Fibroblast of lung (primary cell): ENCODE measurements at regions not wholly inside any gene's neighbourhood (a gene's known extent, or its start where the extent isn't known, plus 50 kb on each side); places are given as distances from the start of the nearest gene placed in this dataset.

Source experiments
- DNase-seq, 2 donors: peaks; one replicate each; pipeline versions ENCODE4 v3.0.0 to v3.0.0-alpha.2; 2010; ENCODE audit warnings: low read depth in 2 of 2
- H2AFZ ChIP-seq: 2 replicates; pipeline ENCODE4 v1.5.1; 2012; ENCODE audit warnings: low read length, control low read depth, inconsistent platforms
- H3K27ac ChIP-seq: 2 replicates; pipeline ENCODE4 v1.5.1; 2011; ENCODE audit warnings: low read length, control low read depth; ENCODE audit not compliant: insufficient read depth
- H3K27me3 ChIP-seq: 2 replicates; pipeline ENCODE4 v1.5.1; 2011; ENCODE audit warnings: mild to moderate bottlenecking, low read length; ENCODE audit not compliant: control insufficient read depth, insufficient read depth
- H3K36me3 ChIP-seq: 2 replicates; pipeline ENCODE4 v1.5.1; 2011; ENCODE audit warnings: low read length; ENCODE audit not compliant: control insufficient read depth, insufficient read depth
- H3K4me1 ChIP-seq: 2 replicates; pipeline ENCODE4 v1.5.1; 2011; ENCODE audit warnings: low read length; ENCODE audit not compliant: control insufficient read depth, insufficient read depth; ENCODE audit errors: extremely low read depth
- H3K4me2 ChIP-seq: 2 replicates; pipeline ENCODE4 v1.5.1; 2011; ENCODE audit warnings: low read length, control low read depth; ENCODE audit not compliant: insufficient read depth; ENCODE audit errors: extremely low read depth
- H3K4me3 ChIP-seq, 4 experiments: fragments of 200-600 bp in 1 of 4; sonication (generic) in 1 of 4; replicated peaks in 1 of 4; 2 replicates each; pipeline ENCODE4 v1.5.1; 2011 to 2016; ENCODE audit warnings: low read length in 4 of 4, low read depth in 3 of 4, mild to moderate bottlenecking in 3 of 4, control low read depth in 2 of 4, inconsistent platforms in 1 of 4, mixed read lengths in 1 of 4; ENCODE audit not compliant: insufficient read depth in 1 of 4; ENCODE audit errors: control extremely low read depth in 1 of 4
- H3K79me2 ChIP-seq: 2 replicates; pipeline ENCODE4 v1.5.1; 2012; ENCODE audit warnings: mild to moderate bottlenecking, low read length, inconsistent platforms; ENCODE audit not compliant: control insufficient read depth, insufficient read depth
- H3K9ac ChIP-seq: 2 replicates; pipeline ENCODE4 v1.5.1; 2011; ENCODE audit warnings: mild to moderate bottlenecking, low read length, control low read depth; ENCODE audit not compliant: insufficient read depth
- H3K9me3 ChIP-seq: 2 replicates; pipeline ENCODE4 v1.5.1; 2012; ENCODE audit warnings: low read depth, low read length; ENCODE audit not compliant: control insufficient read depth, insufficient read depth
- H4K20me1 ChIP-seq: 2 replicates; pipeline ENCODE4 v1.5.1; 2011; ENCODE audit warnings: low read length; ENCODE audit not compliant: control insufficient read depth, insufficient read depth; ENCODE audit errors: extremely low read depth
- EZH2 ChIP-seq: IDR thresholded peaks from 2 replicates; pipeline ENCODE4 v1.5.1; 2012; ENCODE audit warnings: low read length, control low read depth, mild to moderate bottlenecking; ENCODE audit errors: missing control alignments
- TF ChIP-seq, protein P1 (sequence below), 2 donors: IDR thresholded peaks in 1 of 2; conservative IDR thresholded peaks in 1 of 2; 1 replicate in 1 of 2; 2 replicates in 1 of 2; pipeline ENCODE4 v1.5.1; 2011 to 2012; ENCODE audit warnings: low read length in 2 of 2, control low read depth in 1 of 2, inconsistent platforms in 1 of 2, low read depth in 1 of 2, mild to moderate bottlenecking in 1 of 2

DNA sequence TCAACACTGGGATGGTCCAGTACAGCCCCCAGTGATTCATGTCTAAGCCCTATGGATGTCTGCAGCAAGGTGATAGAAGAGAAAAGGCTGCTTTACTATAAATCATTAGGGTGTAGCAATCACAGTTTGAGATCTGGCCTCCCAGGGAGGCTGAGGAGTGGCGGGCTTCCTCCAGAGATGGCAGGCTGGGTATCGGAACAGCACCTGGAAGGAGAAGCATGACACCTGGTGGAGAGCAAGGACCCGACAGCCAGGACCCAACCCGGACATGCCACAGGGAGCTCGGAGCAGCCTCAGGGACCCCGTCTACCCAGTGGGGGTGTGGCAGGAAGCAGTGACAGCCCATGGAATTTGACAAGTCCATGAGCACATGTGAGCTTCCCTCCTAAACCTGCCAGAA lies 114.8 kb upstream of the CD93 start:
- Histone ChIP-seq H3K27ac (no peak overlapping the region), H3K9ac (no peak overlapping the region), H3K4me2 (no peak overlapping the region), H2AFZ (no peak overlapping the region), H3K9me3 (no peaks in the 10 kb centered on the region), H3K4me1 (no peaks in the 10 kb centered on the region), H4K20me1 (no peaks in the 10 kb centered on the region), H3K27me3 (no peaks in the 10 kb centered on the region), H3K36me3 (no peaks in the 10 kb centered on the region), H3K4me3 (no peak overlapping the region), H3K79me2 (no peaks in the 10 kb centered on the region)
- TF ChIP-seq EZH2, result no peak
- TF ChIP-seq, protein P1, sequence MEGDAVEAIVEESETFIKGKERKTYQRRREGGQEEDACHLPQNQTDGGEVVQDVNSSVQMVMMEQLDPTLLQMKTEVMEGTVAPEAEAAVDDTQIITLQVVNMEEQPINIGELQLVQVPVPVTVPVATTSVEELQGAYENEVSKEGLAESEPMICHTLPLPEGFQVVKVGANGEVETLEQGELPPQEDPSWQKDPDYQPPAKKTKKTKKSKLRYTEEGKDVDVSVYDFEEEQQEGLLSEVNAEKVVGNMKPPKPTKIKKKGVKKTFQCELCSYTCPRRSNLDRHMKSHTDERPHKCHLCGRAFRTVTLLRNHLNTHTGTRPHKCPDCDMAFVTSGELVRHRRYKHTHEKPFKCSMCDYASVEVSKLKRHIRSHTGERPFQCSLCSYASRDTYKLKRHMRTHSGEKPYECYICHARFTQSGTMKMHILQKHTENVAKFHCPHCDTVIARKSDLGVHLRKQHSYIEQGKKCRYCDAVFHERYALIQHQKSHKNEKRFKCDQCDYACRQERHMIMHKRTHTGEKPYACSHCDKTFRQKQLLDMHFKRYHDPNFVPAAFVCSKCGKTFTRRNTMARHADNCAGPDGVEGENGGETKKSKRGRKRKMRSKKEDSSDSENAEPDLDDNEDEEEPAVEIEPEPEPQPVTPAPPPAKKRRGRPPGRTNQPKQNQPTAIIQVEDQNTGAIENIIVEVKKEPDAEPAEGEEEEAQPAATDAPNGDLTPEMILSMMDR (conservative IDR thresholded peaks at IDR 0.05 in 1 of 2, IDR thresholded peaks at IDR 0.05 in 1 of 2; ENCODE audit: low read depth in 1 of 2, low read length in 2 of 2), result peak in 1 of 2 donors; percentile 28
- DNase-seq, result peak; percentile 17 to 22

DNA sequence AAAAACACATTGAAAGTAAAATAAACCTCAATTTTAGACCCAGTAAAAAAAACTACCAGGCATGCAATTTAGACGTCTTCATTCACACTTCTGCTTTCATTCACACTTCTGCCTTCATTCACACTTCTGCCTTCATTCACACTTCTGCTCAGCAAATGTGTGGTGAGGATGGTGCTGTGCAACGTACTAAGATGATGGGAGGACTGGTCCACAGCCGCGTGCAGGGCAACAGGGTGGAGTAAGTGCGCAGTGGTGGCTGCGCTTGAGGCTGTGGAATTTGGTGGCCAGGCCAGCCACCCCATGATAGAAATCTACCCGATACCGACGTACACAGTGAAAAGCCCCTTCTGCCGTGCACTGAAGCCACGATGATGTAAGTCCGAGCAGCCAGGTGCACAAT lies 114.3 kb upstream of the CD93 start:
- no peak for TF ChIP-seq EZH2
- TF ChIP-seq, protein P1 (conservative IDR thresholded peaks at IDR 0.05 in 1 of 2, IDR thresholded peaks at IDR 0.05 in 1 of 2; ENCODE audit: low read depth in 1 of 2, low read length in 2 of 2), result no peak

DNA sequence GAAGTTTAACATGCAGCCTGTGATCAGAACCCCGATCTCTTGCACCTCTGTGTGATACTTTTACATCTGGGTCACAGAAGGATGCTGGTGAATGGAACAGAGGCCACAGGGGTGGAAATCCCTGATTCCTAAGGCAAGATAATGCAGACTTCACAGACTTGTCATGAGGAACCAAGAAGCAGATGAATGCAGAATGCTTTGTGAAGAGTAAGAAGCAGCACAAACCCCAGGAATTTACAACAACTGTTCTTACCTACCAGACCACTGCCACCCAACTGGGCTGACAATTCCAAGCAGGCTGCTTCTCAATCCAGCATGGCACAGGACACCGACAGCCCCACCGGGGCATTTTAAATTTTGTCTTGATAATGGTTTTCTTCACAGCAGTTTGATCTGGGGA lies 113.2 kb upstream of the CD93 start:
- no peak overlapping the region for H3K4me3 ChIP-seq
- no peaks in the 10 kb centered on the region for H3K79me2 ChIP-seq
- H3K27ac ChIP-seq, result no peak overlapping the region
- H3K4me1 ChIP-seq, result no peaks in the 10 kb centered on the region
- no peak overlapping the region for H2AFZ ChIP-seq
- H3K4me2 ChIP-seq, result no peak overlapping the region
- no peaks in the 10 kb centered on the region for H3K27me3 ChIP-seq
- TF ChIP-seq EZH2, result no peak
- TF ChIP-seq, protein P1 (conservative IDR thresholded peaks at IDR 0.05 in 1 of 2, IDR thresholded peaks at IDR 0.05 in 1 of 2; ENCODE audit: low read depth in 1 of 2, low read length in 2 of 2), result no peak
- no peaks in the 10 kb centered on the region for H4K20me1 ChIP-seq
- no peak overlapping the region for H3K9ac ChIP-seq
- DNase-seq, result no peak
- H3K9me3 ChIP-seq, result no peaks in the 10 kb centered on the region
- H3K36me3 ChIP-seq, result no peaks in the 10 kb centered on the region

More for the DNA sequence above, 114.3 kb upstream of the CD93 start:
- Histone ChIP-seq H3K9me3 (no peaks in the 10 kb centered on the region), H3K79me2 (no peaks in the 10 kb centered on the region), H4K20me1 (no peaks in the 10 kb centered on the region), H3K36me3 (no peaks in the 10 kb centered on the region), H2AFZ (no peak overlapping the region), H3K4me3 (no peak overlapping the region), H3K9ac (no peak overlapping the region), H3K27ac (no peak overlapping the region), H3K4me1 (no peaks in the 10 kb centered on the region), H3K4me2 (no peak overlapping the region), H3K27me3 (no peaks in the 10 kb centered on the region)
- no peak for DNase-seq
